ENCODE measurements at regions not wholly inside any gene's neighbourhood (a gene's known extent, or its start where the extent isn't known, plus 50 kb on each side); places are given as distances from the start of the nearest gene placed in this dataset.

DNA sequence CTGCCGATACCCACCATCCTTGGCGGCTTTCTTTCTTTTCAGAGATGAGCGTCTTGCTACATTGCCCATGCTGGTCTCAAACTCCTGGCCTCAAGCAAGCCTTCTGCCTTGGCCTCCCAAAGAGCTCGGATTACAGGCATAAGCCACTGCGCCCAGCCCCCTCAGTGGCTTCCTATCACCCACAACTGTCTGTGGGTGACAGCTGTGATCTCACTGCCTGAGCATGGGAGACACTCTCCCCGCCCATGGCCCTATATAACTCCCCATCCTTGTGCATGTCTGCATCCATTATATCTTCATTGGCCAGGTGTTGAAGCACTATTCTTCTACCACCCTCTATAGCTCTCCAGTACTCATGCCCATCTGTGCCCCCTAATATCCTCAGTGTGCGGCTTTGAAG, 76.2 kb downstream of the PTPRS start (continued):
- TF ChIP-seq, protein P1, sequence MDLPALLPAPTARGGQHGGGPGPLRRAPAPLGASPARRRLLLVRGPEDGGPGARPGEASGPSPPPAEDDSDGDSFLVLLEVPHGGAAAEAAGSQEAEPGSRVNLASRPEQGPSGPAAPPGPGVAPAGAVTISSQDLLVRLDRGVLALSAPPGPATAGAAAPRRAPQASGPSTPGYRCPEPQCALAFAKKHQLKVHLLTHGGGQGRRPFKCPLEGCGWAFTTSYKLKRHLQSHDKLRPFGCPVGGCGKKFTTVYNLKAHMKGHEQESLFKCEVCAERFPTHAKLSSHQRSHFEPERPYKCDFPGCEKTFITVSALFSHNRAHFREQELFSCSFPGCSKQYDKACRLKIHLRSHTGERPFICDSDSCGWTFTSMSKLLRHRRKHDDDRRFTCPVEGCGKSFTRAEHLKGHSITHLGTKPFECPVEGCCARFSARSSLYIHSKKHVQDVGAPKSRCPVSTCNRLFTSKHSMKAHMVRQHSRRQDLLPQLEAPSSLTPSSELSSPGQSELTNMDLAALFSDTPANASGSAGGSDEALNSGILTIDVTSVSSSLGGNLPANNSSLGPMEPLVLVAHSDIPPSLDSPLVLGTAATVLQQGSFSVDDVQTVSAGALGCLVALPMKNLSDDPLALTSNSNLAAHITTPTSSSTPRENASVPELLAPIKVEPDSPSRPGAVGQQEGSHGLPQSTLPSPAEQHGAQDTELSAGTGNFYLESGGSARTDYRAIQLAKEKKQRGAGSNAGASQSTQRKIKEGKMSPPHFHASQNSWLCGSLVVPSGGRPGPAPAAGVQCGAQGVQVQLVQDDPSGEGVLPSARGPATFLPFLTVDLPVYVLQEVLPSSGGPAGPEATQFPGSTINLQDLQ (CRISPR knock-in tag; IDR thresholded peaks at IDR 0.05), result no peak
- TF ChIP-seq SRSF9 (IDR thresholded peaks at IDR 0.05; ENCODE audit: borderline replicate concordance, insufficient read depth, low read depth, low read length, poor library complexity, severe bottlenecking), result no peak
- TF ChIP-seq, protein P2, sequence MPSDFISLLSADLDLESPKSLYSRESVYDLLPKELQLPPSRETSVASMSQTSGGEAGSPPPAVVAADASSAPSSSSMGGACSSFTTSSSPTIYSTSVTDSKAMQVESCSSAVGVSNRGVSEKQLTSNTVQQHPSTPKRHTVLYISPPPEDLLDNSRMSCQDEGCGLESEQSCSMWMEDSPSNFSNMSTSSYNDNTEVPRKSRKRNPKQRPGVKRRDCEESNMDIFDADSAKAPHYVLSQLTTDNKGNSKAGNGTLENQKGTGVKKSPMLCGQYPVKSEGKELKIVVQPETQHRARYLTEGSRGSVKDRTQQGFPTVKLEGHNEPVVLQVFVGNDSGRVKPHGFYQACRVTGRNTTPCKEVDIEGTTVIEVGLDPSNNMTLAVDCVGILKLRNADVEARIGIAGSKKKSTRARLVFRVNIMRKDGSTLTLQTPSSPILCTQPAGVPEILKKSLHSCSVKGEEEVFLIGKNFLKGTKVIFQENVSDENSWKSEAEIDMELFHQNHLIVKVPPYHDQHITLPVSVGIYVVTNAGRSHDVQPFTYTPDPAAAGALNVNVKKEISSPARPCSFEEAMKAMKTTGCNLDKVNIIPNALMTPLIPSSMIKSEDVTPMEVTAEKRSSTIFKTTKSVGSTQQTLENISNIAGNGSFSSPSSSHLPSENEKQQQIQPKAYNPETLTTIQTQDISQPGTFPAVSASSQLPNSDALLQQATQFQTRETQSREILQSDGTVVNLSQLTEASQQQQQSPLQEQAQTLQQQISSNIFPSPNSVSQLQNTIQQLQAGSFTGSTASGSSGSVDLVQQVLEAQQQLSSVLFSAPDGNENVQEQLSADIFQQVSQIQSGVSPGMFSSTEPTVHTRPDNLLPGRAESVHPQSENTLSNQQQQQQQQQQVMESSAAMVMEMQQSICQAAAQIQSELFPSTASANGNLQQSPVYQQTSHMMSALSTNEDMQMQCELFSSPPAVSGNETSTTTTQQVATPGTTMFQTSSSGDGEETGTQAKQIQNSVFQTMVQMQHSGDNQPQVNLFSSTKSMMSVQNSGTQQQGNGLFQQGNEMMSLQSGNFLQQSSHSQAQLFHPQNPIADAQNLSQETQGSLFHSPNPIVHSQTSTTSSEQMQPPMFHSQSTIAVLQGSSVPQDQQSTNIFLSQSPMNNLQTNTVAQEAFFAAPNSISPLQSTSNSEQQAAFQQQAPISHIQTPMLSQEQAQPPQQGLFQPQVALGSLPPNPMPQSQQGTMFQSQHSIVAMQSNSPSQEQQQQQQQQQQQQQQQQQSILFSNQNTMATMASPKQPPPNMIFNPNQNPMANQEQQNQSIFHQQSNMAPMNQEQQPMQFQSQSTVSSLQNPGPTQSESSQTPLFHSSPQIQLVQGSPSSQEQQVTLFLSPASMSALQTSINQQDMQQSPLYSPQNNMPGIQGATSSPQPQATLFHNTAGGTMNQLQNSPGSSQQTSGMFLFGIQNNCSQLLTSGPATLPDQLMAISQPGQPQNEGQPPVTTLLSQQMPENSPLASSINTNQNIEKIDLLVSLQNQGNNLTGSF (CRISPR knock-in tag; IDR thresholded peaks at IDR 0.05), result no peak

DNA sequence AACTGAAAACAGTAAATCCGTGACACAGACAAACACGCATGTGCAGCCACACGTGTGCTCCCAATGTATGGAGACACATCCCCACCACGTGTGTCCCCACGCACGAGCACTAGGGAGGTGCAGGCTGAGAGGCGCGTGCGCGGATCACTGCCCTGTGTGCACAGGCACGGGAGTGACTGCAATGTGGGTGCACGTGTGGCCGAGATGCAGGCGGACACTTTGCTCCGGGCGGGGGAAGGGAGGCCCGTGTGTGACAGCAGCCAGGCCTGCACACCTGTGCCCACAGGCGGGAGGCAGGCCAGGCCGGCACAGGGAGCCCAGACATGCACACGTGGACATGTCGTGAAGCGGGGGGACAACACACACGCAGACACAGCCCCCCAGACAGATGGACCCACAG, 77.0 kb downstream of the PTPRS start:
- no peaks in the 10 kb centered on the region for H3K4me1 ChIP-seq (ENCODE audit: insufficient read depth, low read length)
- POLR2A ChIA-PET, result no interaction called here
- ATAC-seq, result no peak
- H3K27ac ChIP-seq (ENCODE audit: extremely low read length, insufficient read depth, low read length), result no peak overlapping the region
- no peaks in the 10 kb centered on the region for H4K20me1 ChIP-seq (ENCODE audit: insufficient read depth, low read length)
- intact Hi-C loops (cut with micrococcal nuclease; ENCODE audit: unreplicated experiment), result no loop called here
- no peak overlapping the region for H3K4me2 ChIP-seq (ENCODE audit: low read depth, low read length)
- peaks cover 3 to 4% of the 10 kb centered on the region in 2 experiments; a peak in 4 of 5 replicates for H3K36me3 ChIP-seq (replicated peaks in 1 of 2; ENCODE audit: control insufficient read depth in 1 of 2, insufficient read depth in 2 of 2, low read length in 2 of 2)
- no peaks in the 10 kb centered on the region for H3K9me3 ChIP-seq (ENCODE audit: low read length)
- no peaks in the 10 kb centered on the region for H3K79me2 ChIP-seq (ENCODE audit: insufficient read depth, low read length)
- WGBS (ENCODE audit: low lambda C conversion rate), result 88% methylated on average over 16 of the region's 23 CpGs
- no peak overlapping the region for H3K9ac ChIP-seq (ENCODE audit: insufficient read depth, low read depth, low read length)
- no peak overlapping the region for H2AFZ ChIP-seq (ENCODE audit: low read length)
- no peak for TF ChIP-seq PTBP1 (IDR thresholded peaks at IDR 0.05; ENCODE audit: low read depth, low read length, poor library complexity, severe bottlenecking)
- peak; percentile 45 for TF ChIP-seq AGO2 (optimal IDR thresholded peaks at IDR 0.05; ENCODE audit: low read depth, low read length)
- TF ChIP-seq ZNF768 (CRISPR knock-in tag; IDR thresholded peaks at IDR 0.05), result peak; percentile 18; the same call in 1 of the 2 replicates
- FAIRE-seq, result no peak
- H3K27me3 ChIP-seq (ENCODE audit: control insufficient read depth in 1 of 2, insufficient read depth in 2 of 2, low read length in 2 of 2), result no peaks in the 10 kb centered on the region
- H3K4me3 ChIP-seq (replicated peaks in 1 of 3; ENCODE audit: insufficient read depth in 1 of 3, low read depth in 2 of 3, low read length in 3 of 3), result no peak overlapping the region
- no peak for DNase-seq (ENCODE audit: low spot score)
- in situ Hi-C loops (cut with HindIII; ENCODE audit: extremely low pct_ligation_motif_present, low pct_unique_long_range_greater_than_20kb), result no loop called here
- CTCF ChIA-PET (ENCODE audit: low intra/inter-chr PET ratio, low total read pairs), result no interaction called here
- no TSS peak for BruUV-seq (replicated peaks)

All from HepG2 (cell line).